Astrocyte of the hippocampus (primary cell): ENCODE measurements at regions not wholly inside any gene's neighbourhood (a gene's known extent, or its start where the extent isn't known, plus 50 kb on each side); places are given as distances from the start of the nearest gene placed in this dataset.

Source experiments
- DNase-seq: peaks from one replicate; pipeline ENCODE4 v3.0.0; 2011; ENCODE audit warnings: low read depth, low spot score

GRCh38 chr17:22599322-22599721, 907.0 kb downstream of the KCNJ18 start:
- no peak for DNase-seq

DNA sequence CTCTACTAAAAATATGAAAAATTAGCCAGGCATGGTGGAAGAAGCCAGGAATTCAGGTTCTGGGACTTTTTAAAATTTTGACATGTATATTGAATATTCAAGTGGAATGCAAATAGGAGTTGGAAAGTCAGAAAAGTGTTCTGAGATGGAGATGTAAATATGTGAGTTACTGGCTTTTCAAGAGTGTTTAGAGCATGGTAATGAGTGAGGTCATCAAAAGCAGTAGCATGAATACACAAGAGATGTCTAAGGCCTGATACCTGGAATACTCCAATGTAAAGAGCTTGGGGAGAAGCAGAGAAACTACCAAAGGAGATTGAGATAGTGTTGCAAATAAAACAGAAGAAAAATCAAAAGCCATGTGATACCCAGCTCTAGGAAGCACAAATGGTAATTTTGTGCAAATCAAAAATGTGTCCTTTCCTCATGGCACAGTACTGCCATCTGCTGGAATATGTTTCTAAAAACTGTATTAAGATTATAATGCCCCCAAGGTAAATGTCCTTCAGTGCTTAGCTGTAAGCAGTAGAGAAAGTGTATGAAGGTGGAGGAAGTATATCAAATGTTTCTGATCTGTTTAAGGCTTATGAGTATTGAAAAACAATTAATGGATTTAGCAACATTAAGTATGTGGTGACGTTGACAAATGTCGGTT, 908.4 kb downstream of the KCNJ18 start:
- DNase-seq: peak; percentile 3
